BJ (cell line): ENCODE measurements at regions not wholly inside any gene's neighbourhood (a gene's known extent, or its start where the extent isn't known, plus 50 kb on each side); places are given as distances from the start of the nearest gene placed in this dataset.

Experiments used
- CTCF ChIA-PET: fragments of 350-600 bp; formaldehyde crosslinking; extraction: SDS; loops from one replicate; lab custom pipeline; 2021; ENCODE audit warnings: antibody characterized with exemption, inconsistent platforms; lab: Yijun Ruan, JAX
- POLR2A ChIA-PET: fragments of 300-600 bp; sonication (Branson Sonifier 250); formaldehyde crosslinking; extraction: SDS; loops from one replicate; lab custom pipeline; 2021; ENCODE audit warnings: antibody characterized with exemption; lab: Charles Lee
- DNase-seq: peaks from one replicate; pipeline ENCODE4 v3.0.0-alpha.2; 2011; ENCODE audit warnings: low read depth
- H3K27me3 ChIP-seq: 2 replicates; pipeline ENCODE4 v1.6.0; 2011; ENCODE audit warnings: low read length; ENCODE audit not compliant: control insufficient read depth, insufficient read depth
- H3K36me3 ChIP-seq: 2 replicates; pipeline ENCODE4 v1.5.1; 2011; ENCODE audit warnings: low read length; ENCODE audit not compliant: control insufficient read depth, insufficient read depth
- H3K4me3 ChIP-seq: 2 replicates; pipeline ENCODE4 v1.5.1; 2011; ENCODE audit warnings: low read depth, mild to moderate bottlenecking, control low read depth, low read length
- CTCF ChIP-seq: IDR thresholded peaks from 2 replicates; pipeline ENCODE4 v1.5.1; 2011; ENCODE audit warnings: low read depth, mild to moderate bottlenecking, control low read depth, inconsistent platforms, low read length, moderate library complexity; ENCODE audit not compliant: insufficient read depth

DNA sequence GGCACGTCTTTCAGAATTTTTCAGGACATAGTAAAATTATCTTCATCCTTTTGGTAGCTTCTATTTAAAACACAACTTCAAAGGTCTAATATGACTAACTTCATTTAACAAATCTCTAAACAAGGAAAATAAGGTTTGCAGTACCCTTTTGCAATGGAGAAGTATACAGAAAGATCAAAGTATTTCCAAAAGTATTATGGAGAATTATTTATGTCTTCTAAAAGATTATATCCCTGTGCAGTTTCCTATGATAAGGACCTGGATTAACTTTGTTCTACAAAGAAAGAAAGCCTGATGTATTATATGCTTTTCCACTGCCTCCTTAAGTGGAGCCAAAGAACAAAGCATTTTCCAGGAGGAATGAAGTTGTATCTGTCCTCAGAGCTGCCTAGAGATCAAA lies 353.0 kb upstream of the RUNX1 start:
- CTCF ChIA-PET, result interaction anchor here (0.7 to 1.6 kb wide), 5 partner anchors 19 to 512 kb away, joined by 3 to 6 read pairs (median 3); no protein-coding TSS in a partner anchor
- no peak for DNase-seq
- Histone ChIP-seq H3K36me3 (no peaks in the 10 kb centered on the region), H3K4me3 (no peak overlapping the region), H3K27me3 (no peaks in the 10 kb centered on the region)
- no peak for TF ChIP-seq CTCF
- POLR2A ChIA-PET, result no interaction called here

GRCh38 chr21:35401476-35401875 lies 352.4 kb upstream of the RUNX1 start:
- TF ChIP-seq CTCF, result no peak
- Histone ChIP-seq H3K27me3 (no peaks in the 10 kb centered on the region), H3K4me3 (no peak overlapping the region), H3K36me3 (no peaks in the 10 kb centered on the region)
- no peak for DNase-seq
- ChIA-PET POLR2A (interaction anchor here (1.1 kb wide), 1 partner anchor 513 kb away, joined by 3 read pairs; no protein-coding TSS in a partner anchor), CTCF (interaction anchor here (0.7 to 1.8 kb wide), 8 partner anchors 19 to 511 kb away, joined by 3 to 6 read pairs (median 3); no protein-coding TSS in a partner anchor)

DNA sequence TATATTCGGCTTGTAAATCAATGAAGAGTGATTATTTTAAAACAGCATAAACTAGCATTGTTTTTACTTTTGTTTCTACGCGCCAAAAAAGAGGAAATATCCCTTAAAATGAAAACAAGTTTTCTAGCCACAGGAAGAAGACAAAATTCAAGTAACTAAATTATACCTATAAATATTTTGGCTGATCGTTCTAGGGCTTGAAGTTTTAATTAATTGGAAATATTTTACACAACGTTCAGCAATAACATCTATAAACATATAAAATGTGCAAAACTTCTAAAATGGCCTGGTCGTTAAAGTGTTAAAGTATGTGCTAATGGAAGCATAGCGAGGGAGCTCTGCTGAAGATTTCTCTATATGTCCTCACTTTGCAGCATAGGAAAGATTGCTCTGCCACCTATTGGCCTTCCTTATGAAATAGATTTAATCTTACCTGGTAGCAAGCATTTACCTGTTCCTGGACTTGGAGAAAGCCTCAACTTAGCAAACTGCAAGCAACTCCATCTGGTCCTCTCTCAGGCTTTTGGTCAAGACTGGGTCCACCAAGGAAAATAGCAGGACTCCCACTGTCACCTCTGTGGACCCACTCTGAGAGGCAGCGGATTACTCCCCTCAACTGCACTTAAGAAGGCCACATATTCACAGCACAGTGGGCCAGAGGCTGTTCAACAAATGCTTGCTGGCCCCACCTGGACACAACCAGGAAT lies 351.3 kb upstream of the RUNX1 start:
- TF ChIP-seq CTCF, result peak; percentile 38
- no peak for DNase-seq
- POLR2A ChIA-PET, result interaction anchor here (0.6 to 1.1 kb wide), 3 partner anchors 135 to 529 kb away, joined by 3 to 4 read pairs (median 3); no protein-coding TSS in a partner anchor
- Histone ChIP-seq H3K4me3 (no peak overlapping the region), H3K27me3 (no peaks in the 10 kb centered on the region), H3K36me3 (no peaks in the 10 kb centered on the region)
- CTCF ChIA-PET, result interaction anchor here (0.5 to 1.8 kb wide), 11 partner anchors 13 to 543 kb away, joined by 3 to 6 read pairs (median 3); no protein-coding TSS in a partner anchor

GRCh38 chr21:35399706-35400105 lies 350.6 kb upstream of the RUNX1 start:
- Histone ChIP-seq H3K36me3 (no peaks in the 10 kb centered on the region), H3K4me3 (no peak overlapping the region), H3K27me3 (no peaks in the 10 kb centered on the region)
- no peak for DNase-seq
- TF ChIP-seq CTCF, result no peak
- CTCF ChIA-PET, result interaction anchor here (0.6 to 1.8 kb wide), 6 partner anchors 14 to 373 kb away, joined by 3 to 5 read pairs (median 4); no protein-coding TSS in a partner anchor
- POLR2A ChIA-PET, result interaction anchor here (0.6 kb wide), 1 partner anchor 528 kb away, joined by 3 read pairs; no protein-coding TSS in a partner anchor

DNA sequence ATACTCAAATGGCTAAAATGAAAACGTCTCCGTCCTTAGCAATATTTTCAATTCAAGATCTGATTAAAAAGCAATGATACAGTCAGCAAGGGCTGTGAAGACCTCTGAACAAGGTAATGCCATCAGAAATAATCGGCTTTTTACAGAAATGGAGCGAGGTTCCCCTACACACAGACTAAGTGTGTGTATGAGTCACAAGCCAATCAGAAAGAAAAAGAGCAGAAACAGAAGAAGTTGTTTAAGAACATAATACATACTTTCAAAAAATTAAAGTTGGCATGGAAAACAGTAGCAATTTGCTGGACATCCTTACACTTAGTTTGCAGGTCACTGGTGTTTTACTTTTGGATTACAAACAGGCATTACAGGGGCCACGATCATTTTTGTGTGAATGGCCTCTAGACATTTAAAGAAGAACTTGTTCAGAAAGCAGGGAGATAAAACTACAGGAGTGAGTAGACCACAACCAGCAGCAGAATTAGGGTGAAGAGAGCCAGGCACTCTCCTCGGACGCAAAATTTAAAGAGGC lies 350.0 kb upstream of the RUNX1 start:
- H3K27me3 ChIP-seq, result no peaks in the 10 kb centered on the region
- no peak for DNase-seq
- H3K36me3 ChIP-seq, result no peaks in the 10 kb centered on the region
- ChIA-PET CTCF (interaction anchor here (1.1 kb wide), 1 partner anchor 372 kb away, joined by 3 read pairs; no protein-coding TSS in a partner anchor), POLR2A (interaction anchor here (1.0 kb wide), 1 partner anchor 518 kb away, joined by 3 read pairs; no protein-coding TSS in a partner anchor)
- no peak for TF ChIP-seq CTCF
- H3K4me3 ChIP-seq, result no peak overlapping the region
